HFFc6 (cell line): ENCODE measurements at regions not wholly inside any gene's neighbourhood (a gene's known extent, or its start where the extent isn't known, plus 50 kb on each side); places are given as distances from the start of the nearest gene placed in this dataset.
"Not testable (repeated sequence)": the region's sequence is repeated elsewhere in the genome, so short reads cannot be mapped to it uniquely, and the experiment has no call there.

Experiments
- DNase-seq: peaks from one replicate; pipeline ENCODE4 v3.0.0-alpha.2; 2018
- H3K27ac Mint-ChIP-seq: 2 replicates; pipeline ENCODE4 v1.8.0; 2020; ENCODE audit warnings: mild to moderate bottlenecking, mixed read lengths
- H3K27me3 Mint-ChIP-seq: 2 replicates; pipeline ENCODE4 v1.8.0; 2021; ENCODE audit warnings: mild to moderate bottlenecking, moderate library complexity, mixed read lengths; ENCODE audit not compliant: insufficient read depth
- H3K36me3 Mint-ChIP-seq: 2 replicates; pipeline ENCODE4 v1.8.0; 2021; ENCODE audit warnings: low read depth, mixed read lengths
- H3K4me1 Mint-ChIP-seq: 2 replicates; pipeline ENCODE4 v1.8.0; 2020; ENCODE audit warnings: low read depth, mixed read lengths
- H3K4me3 Mint-ChIP-seq: 2 replicates; pipeline ENCODE4 v1.8.0; 2020; ENCODE audit warnings: mild to moderate bottlenecking, moderate library complexity, mixed read lengths
- H3K9me3 Mint-ChIP-seq: 2 replicates; pipeline ENCODE4 v1.8.0; 2020; ENCODE audit warnings: mild to moderate bottlenecking, mixed read lengths
- CTCF ChIP-seq: fragments of 200-600 bp; sonication (generic); IDR thresholded peaks from 2 replicates; pipeline ENCODE4 v1.5.0; 2021; ENCODE audit warnings: antibody characterized with exemption, mild to moderate bottlenecking

- Mint-ChIP-seq H3K4me1 (peaks cover 9% of the 10 kb centered on the region), H3K27ac (no peak overlapping the region), H3K4me3 (no peak overlapping the region), H3K27me3 (no peaks in the 10 kb centered on the region), H3K9me3 (no peaks in the 10 kb centered on the region), H3K36me3 (no peaks in the 10 kb centered on the region)
- DNase-seq = no peak
- no peak for TF ChIP-seq CTCF
These were observed 521.4 kb downstream of the ZNF385D start for GRCh38 chr3:21229426-21230135.

- no peaks in the 10 kb centered on the region; the same call in 1 of the 2 replicates for H3K27me3 Mint-ChIP-seq
- H3K4me1 Mint-ChIP-seq = peaks cover 7% of the 10 kb centered on the region
- H3K36me3 Mint-ChIP-seq = no peaks in the 10 kb centered on the region
- no peak for DNase-seq
- no peaks in the 10 kb centered on the region for H3K9me3 Mint-ChIP-seq
- no peak overlapping the region for H3K27ac Mint-ChIP-seq
- H3K4me3 Mint-ChIP-seq = no peak overlapping the region
- no peak for TF ChIP-seq CTCF
These were observed 524.9 kb downstream of the ZNF385D start for GRCh38 chr3:21226086-21226485.

- peaks cover 15% of the 10 kb centered on the region for H3K9me3 Mint-ChIP-seq
- H3K36me3 Mint-ChIP-seq = peaks cover 11% of the 10 kb centered on the region; the same call in 1 of the 2 replicates
- 0 out of 2 replicates have a peak, but pooled peaks cover 6% of the 10 kb centered on the region for H3K4me1 Mint-ChIP-seq
- no peak overlapping the region for H3K27ac Mint-ChIP-seq
- no peak for DNase-seq
- H3K27me3 Mint-ChIP-seq = no peaks in the 10 kb centered on the region; the same call in 1 of the 2 replicates
- no peak for TF ChIP-seq CTCF
- no peak overlapping the region for H3K4me3 Mint-ChIP-seq
These were observed 530.1 kb downstream of the ZNF385D start for GRCh38 chr3:21220944-21221343.

GRCh38 chr3:21216598-21216997 is 534.4 kb downstream of the ZNF385D start:
- Mint-ChIP-seq H3K4me1 (peaks cover 6% of the 10 kb centered on the region; the same call in 1 of the 2 replicates), H3K4me3 (no peak overlapping the region), H3K27ac (no peak overlapping the region), H3K27me3 (no peaks in the 10 kb centered on the region), H3K36me3 (peaks cover 25% of the 10 kb centered on the region; the same call in 1 of the 2 replicates), H3K9me3 (peaks cover 28% of the 10 kb centered on the region)
- peak; percentile 72 for TF ChIP-seq CTCF
- DNase-seq = peak; percentile 21

- H3K36me3 Mint-ChIP-seq, DNase-seq: not testable (repeated sequence)
These were observed 546.9 kb downstream of the ZNF385D start for GRCh38 chr3:21204122-21204521.

GRCh38 chr3:21195203-21195602 is 555.8 kb downstream of the ZNF385D start:
- H3K4me3 Mint-ChIP-seq = no peak overlapping the region
- DNase-seq = no peak
- H3K9me3 Mint-ChIP-seq = no peaks in the 10 kb centered on the region
- H3K36me3 Mint-ChIP-seq = no peaks in the 10 kb centered on the region
- no peaks in the 10 kb centered on the region; the same call in 1 of the 2 replicates for H3K27me3 Mint-ChIP-seq
- no peak for TF ChIP-seq CTCF
- H3K27ac Mint-ChIP-seq = no peak overlapping the region
- H3K4me1 Mint-ChIP-seq = no peaks in the 10 kb centered on the region

More at GRCh38 chr3:21204122-21204521, 546.9 kb downstream of the ZNF385D start:
- not testable (repeated sequence) for H3K27ac Mint-ChIP-seq, H3K4me3 Mint-ChIP-seq, H3K4me1 Mint-ChIP-seq, H3K27me3 Mint-ChIP-seq
- H3K9me3 Mint-ChIP-seq = peaks cover 24% of the 10 kb centered on the region

- not testable (repeated sequence) for H3K4me1 Mint-ChIP-seq, H3K27ac Mint-ChIP-seq, DNase-seq, H3K9me3 Mint-ChIP-seq, H3K4me3 Mint-ChIP-seq, H3K27me3 Mint-ChIP-seq, H3K36me3 Mint-ChIP-seq
These were observed 557.0 kb downstream of the ZNF385D start for GRCh38 chr3:21194036-21194435.
